Posterior vena cava (tissue), 2 donors: ENCODE measurements at regions not wholly inside any gene's neighbourhood (a gene's known extent, or its start where the extent isn't known, plus 50 kb on each side); places are given as distances from the start of the nearest gene placed in this dataset.
"Not testable (repeated sequence)": the region's sequence is repeated elsewhere in the genome, so short reads cannot be mapped to it uniquely, and the experiment has no call there.

Experiments used
- DNase-seq: peaks from one replicate; pipeline ENCODE4 v3.0.0-alpha.2; 2020; ENCODE audit warnings: low spot score
- intact Hi-C, 2 donors: fragments of 100-400 bp; cut with DNase I; formaldehyde crosslinking; loops; one replicate each; pipeline versions ENCODE4 v1.14.1 to v1.14.2; 2022 to 2023
- donor health status: DM: yes; HTN: yes; CAD: no.
- donor health status: DM: yes; HTN: yes; CAD: no.

DNA sequence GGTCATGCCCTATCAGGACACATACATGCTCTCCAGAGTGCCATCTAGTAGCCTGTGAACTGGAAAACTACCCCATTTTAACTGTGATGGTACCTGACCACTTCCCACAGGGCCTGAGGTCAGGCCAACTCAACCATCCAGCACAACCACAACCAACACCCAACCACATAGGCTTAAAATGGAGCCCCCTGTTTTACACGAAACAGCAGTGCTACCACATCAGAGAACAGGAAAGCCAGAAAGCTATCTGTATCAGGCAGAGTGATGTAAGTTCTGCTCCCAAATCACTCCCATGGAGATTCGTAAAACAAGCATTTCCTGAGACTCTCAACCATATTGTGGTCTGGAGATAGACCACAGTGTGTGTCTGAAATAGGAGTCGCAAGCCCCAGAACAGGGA is 1017.3 kb upstream of the EPHA6 start:
- intact Hi-C loops: no loop called here
- DNase-seq: no peak

DNA sequence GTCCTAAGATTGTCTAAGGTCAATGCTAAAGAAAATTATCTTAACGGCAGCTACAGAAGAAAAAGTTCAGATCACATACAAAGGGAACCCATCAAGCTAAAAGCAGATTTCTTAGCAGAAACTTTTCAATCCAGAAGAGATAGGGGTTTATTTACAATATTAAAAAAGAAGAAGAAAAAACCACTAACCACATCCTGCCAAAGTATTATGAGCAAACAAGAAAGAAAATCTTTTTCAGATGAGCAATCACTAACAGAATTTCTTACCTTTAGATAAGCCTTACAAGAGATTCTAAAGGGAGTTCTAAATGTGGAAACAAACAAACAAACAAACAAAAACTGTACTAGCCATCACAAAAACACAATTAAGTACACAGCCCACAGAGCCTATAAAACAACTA is 1015.8 kb upstream of the EPHA6 start:
- intact Hi-C loops: no loop called here
- no peak for DNase-seq

DNA sequence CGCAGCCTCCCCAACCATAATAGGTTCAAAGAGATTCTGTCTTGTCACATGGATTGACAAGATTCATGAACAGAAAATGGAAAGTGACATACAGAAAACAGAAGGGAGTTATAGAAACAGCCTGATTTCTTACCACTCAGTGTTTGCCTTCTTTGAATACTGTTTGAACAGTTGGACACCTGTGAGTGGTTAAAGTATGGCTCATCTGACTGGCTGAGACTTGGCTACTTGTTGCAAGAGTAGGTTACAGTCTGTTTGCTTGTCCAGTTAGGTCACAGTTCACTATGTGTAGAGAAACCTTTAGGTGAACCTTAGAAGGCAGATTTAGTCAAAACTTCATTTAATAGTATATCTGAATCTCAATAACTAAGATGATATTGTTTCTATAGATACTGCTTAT is 1003.9 kb upstream of the EPHA6 start:
- DNase-seq: no peak
- intact Hi-C loops: no loop called here

DNA sequence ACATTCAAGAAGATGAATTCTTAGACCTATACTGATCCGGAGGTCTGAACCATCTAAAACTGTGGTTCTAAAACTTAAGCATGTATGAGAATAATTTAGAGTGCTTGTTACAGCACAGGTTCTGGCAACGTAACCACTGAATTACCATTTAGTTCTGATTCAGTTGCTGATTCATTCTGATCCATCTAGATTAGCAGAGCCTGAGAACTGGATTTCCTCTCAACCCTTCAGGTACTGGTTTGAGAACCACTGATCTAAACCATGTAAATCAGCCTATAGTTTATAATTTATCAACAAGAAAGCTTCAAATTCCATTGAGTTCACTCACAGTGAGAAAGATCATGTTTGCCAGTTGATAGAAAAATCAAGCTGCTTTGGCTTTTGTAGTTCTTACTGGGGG is 1001.1 kb upstream of the EPHA6 start:
- DNase-seq: no peak
- intact Hi-C loops: no loop called here

DNA sequence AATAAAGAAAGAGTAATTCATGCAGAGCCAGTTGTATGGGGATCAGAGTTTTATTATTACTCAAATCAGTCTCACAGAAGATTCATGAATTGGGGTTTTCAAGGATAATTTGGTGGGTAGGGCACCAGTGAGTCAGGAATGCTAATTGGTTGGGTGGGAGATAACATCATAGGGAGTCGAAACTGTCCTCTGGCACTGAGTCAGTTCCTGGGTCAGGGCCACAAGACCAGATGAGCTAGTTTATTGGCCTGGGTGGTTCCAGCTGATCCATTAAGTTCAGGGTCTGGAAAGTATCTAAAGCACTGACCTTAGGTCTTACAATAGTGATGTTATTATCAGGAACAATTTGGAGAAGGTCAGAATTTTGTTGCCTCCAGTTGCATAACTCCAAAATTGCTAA is 998.6 kb upstream of the EPHA6 start:
- DNase-seq: no peak
- intact Hi-C loops: no loop called here

DNA sequence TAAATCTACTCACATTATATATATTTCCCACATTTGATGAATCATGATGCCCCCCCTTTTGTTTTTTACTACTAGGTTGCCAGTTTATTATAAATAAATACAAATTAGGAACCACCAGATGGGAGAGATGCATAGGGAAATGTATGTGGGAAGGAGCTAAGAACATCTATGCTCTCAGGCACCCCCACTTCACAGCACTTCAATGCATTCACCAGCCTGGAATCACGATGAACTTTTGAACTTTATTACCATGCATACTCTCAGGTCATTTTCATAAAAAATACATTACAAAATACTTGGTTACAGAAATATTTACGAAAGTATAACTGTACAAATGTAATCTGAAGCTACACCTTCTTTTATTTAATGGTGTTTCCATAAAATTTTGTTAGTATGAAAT is 988.0 kb upstream of the EPHA6 start:
- DNase-seq: no peak
- intact Hi-C loops: no loop called here

DNA sequence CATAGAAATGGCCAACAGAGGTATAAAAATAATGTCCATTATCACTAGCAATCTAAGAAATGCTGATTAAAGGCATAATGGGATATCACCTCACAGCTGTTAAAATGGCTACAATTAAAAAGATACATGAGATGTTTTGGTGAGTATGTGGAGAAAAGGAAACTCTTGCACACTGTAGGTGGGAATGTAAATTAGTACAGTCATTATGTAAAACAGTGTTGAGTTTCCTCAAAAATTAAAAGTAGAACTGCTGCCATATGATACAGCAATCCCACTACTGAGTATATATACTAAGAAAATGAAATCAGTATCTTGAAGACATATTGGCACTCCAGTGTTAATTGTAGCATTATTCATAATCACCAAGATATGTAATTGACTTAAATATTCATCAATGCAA is 982.2 kb upstream of the EPHA6 start:
- DNase-seq: no peak
- intact Hi-C loops: no loop called here

DNA sequence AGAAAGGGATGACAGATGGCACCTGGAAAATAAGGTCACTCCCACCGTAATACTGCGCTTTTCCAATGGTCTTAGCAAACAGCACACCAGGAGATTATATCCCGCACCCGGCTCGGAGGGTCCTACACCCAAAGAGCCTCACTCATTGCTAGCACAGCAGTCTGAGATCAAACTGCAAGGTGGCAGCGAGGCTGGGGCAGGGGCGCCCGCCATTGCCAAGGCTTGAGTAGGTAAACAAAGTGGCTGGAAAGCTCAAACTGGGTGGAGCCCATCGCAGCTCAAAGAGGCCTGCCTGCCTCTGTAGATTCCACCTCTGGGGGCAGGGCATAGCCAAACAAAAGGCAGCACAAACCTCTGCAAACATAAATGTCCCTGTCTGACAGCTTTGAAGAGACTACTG is 953.8 kb upstream of the EPHA6 start:
- intact Hi-C loops: not testable (repeated sequence)
- DNase-seq: peak; percentile 50

DNA sequence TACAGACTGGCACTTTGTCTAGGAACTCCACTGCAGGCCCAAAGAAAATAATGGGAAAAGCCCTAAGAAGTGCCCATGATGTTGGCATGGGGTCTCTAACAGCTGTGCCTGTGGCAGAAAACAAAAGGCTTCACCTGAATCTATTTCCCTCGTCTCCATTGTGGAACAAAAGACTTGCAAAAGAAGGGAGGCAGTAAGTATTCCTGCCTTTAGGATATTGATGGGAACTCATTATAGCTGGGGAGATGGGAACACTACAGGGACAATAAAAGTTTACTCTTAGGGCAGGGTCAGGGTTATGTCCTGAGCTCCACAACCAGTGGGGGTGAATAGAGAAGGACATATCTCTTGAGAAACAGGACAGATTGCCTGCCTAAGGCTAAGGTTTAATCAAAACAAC is 930.6 kb upstream of the EPHA6 start:
- DNase-seq: no peak
- intact Hi-C loops: no loop called here

DNA sequence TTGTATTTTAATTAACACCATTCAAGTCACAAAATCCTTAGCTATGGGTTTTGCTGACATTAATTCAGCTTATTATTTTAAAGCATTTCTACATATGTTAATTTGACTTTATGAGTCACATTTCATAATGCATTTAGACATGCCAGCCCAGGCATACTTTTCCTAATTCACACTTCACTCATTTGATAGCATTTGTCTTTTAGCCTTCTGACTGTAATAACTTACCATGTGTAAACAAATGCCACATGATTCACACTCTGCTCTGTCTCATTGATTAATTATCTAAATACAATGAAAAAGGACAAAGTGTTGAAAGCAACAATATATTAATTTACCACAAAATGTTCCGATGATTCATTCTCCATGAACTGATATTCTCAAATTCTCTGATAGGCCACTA is 927.8 kb upstream of the EPHA6 start:
- intact Hi-C loops: no loop called here
- DNase-seq: no peak

DNA sequence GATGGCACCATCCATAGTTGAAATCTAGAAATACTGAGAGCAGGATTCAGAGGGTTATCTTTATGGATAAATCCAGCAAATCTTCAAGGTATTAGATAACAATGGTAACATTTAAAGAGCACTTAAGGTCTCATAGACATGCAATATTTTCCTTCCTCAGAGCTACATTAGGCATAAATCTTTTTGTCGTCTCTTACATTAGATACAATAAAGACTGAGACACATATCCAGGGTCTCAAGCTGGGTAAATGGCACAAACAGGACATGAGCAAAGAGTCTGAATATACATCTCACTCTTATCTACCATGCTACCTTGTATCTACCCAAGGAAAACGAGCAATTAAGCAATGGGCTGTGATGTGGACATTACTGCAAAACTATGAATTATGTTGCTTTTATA is 927.3 kb upstream of the EPHA6 start:
- intact Hi-C loops: no loop called here
- no peak for DNase-seq

DNA sequence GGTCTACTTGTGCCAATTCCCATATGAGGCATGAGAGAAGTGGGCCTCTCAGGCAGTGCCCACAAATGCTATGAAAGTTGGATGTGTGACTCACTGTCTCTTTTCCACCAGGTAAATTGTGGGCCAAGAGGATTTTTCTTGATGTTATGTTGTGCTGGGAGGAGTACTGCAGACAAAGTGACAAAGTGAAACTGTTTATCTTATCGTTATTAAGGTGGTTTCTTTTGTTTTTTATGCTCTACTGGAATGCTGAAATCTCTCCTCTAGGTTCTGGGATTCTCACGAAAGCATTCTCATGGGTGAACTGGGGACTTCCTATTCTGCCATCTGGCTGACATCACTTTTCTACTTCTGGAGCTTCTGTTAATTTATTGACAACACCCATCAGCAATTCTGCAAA is 919.6 kb upstream of the EPHA6 start:
- intact Hi-C loops: no loop called here
- no peak for DNase-seq

DNA sequence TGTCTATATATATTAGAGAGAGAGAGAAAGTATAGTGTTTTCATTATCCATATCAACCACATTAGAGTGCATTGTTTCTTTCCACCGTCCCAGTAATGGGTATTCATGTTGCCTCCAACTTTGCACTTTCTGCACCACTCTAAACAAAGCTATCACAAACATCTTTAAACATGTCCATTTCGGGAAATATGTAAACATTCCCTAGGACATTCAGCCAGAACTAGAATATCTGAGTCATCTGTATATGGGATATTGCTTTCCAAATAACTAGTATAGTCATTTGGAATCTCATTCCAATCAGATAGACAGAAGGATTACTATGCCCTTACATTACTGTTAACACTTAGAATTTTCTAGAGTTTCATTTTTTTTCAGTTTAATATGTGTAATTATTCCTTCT is 914.9 kb upstream of the EPHA6 start:
- intact Hi-C loops: no loop called here
- DNase-seq: no peak

DNA sequence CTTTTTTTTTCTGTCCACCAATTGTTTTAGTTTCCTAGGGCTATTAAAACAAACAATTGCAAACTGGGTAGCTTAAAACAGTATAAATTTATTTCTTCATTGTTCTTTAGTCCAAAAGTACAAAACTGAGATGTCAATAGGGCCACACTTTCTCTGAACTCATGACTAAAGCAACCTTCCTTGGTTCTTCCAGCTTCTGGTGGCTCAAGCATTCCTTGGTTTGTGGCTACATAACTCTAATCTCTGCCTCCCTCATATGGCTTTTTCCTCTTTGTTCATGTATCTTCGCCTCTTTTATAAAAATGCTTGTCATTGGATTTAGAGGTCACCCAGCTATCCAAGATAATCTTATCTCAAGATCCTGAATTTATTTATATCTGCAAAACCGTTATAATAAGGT is 914.5 kb upstream of the EPHA6 start:
- DNase-seq: no peak
- intact Hi-C loops: loop anchor here in 1 of 2 donors (10.0 kb wide), 1 partner anchor 785 kb away; no protein-coding TSS in a partner anchor

DNA sequence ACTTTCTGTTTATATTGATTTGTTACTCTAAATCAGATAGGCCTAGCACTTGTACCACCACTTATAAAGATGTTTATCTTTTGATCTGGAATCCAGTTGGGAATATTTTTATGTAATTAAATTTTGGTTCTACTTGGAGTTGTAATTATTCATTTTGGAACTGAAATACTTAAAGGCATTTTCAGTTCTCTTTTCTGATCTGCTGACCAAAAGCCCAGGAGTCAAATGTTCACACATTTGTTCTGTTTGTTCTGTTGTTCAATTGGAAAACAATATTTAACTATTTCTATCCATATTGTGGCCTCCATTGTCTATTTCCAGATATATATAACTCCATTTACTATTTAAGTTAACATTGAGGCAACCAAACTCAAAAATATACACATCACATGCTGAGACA is 912.4 kb upstream of the EPHA6 start:
- intact Hi-C loops: loop anchor here in 1 of 2 donors (10.0 kb wide), 1 partner anchor 787 kb away; no protein-coding TSS in a partner anchor
- DNase-seq: no peak

DNA sequence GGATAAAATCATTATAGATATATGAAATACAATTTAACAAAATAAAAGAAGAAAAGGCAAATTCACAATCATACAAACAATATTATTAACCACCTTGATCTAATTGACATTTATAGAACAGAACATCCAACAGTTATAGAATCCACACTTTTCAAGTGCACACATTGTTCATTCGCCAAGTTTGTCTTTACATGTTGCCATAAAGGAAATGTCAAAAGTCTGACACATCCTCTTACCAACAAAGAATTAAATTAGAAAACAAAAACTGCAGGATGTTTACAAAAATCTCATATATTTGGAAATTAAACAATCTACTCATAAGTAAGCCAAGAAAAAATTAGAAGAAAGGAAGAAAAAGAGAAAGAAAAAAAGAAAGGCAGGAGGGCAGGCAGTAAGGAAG is 909.2 kb upstream of the EPHA6 start:
- DNase-seq: no peak
- intact Hi-C loops: loop anchor here in 1 of 2 donors (10.0 kb wide), 1 partner anchor 790 kb away; no protein-coding TSS in a partner anchor

DNA sequence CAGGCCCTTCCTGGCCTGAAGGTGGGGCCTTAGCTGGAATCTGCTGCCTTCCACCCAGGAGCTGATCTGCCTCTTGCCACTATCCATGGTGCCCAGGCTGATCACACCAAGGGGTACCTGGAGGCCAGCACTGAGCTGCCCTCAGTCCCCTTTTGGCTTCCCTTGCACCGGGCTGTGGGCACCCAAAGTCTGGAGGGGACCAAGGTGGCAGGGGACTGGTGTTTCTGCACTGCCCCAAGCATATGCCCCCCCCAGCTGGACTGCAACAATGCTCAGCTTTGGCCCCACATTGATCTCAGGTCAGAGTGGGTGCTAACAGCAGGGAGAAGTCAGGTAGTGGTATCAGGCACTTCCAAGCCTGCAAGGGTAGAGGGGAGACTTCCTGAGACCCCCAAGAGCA is 902.6 kb upstream of the EPHA6 start:
- intact Hi-C loops: loop anchor here in 1 of 2 donors (5.0 kb wide), 1 partner anchor 689 kb away; no protein-coding TSS in a partner anchor

DNA sequence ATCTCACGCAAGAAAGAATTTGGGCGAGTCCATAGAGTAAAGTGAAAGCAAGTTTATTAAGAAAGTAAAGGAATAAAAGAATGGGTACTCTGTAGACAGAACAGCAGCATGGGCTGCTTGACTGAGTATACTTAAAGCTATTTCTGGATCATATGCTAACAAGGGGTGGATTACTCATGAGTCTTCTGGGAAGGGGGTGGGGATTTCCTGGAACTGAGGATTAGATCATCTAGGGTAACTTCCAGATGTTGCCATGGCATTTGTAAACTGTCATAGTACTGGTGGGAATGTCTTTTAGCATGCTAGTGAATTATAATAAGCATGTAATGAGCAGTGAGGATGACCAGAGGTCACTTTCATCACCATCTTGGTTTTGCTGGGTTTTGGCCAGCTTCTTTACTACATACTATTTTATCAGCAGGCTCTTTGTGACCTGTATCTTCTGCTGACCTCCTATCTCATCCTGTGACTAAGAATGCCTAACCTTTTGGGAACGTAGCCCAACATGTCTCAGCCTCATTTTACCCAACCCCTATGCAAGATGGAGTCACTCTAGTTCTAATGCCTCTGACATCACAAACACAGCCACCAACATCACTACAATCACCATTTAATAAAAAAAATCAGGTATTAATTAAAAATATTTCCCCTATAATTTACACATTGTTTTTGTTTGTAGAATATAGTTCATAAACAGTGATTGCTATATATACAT is 890.7 kb upstream of the EPHA6 start:
- DNase-seq: no peak
- intact Hi-C loops: loop anchor here in 1 of 2 donors (10.0 kb wide), 1 partner anchor 969 kb away; no protein-coding TSS in a partner anchor

More for the DNA sequence above, 902.6 kb upstream of the EPHA6 start:
- peak; percentile 48 for DNase-seq

DNA sequence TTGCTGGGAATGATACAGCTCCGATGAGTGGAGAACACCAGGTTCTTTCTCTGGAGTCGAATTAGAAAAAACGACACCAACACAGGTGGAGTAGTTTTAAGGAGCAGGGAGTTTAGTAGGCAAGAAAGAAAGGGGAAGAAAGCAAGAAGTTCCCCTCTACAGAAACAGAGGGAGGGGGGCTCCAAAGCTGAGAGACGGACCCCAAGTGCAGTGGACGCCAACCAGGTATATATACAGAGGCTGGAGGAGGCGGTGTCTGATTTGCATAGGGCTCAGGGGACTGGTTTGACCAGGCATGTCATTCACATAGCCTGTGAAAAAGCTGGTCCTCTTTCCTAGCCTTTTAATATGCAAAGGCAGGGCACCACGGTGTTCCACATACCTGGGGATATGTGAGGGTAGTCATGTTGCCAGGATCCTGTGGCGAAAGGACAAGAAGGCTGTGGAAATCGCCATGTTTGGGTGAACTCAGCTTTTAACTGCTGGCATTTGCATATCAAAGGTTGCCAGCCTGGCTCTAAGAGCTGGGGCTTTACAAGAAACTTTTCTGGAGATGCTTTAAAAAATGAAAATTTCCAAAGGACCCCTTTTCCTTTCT is 887.4 kb upstream of the EPHA6 start:
- intact Hi-C loops: loop anchor here in 1 of 2 donors (10.0 kb wide), 1 partner anchor 972 kb away; no protein-coding TSS in a partner anchor
- no peak for DNase-seq

DNA sequence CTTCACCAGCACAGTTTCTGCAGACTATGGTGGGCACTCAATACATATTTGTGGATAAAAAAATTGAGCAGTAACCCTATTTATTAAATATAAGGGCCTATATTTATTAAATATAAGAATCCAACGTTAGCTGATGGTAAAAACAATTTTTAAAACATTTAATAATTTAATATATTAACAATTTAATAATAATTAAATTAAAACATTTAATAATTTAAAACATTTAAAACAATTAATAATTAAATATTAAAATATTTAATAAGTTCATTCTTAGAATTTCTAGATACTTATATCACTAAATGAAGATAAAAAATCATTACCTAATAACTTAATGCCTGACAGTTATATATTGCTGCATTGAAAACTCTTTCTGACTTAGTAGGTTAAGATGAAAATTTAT is 880.2 kb upstream of the EPHA6 start:
- intact Hi-C loops: no loop called here
- no peak for DNase-seq

DNA sequence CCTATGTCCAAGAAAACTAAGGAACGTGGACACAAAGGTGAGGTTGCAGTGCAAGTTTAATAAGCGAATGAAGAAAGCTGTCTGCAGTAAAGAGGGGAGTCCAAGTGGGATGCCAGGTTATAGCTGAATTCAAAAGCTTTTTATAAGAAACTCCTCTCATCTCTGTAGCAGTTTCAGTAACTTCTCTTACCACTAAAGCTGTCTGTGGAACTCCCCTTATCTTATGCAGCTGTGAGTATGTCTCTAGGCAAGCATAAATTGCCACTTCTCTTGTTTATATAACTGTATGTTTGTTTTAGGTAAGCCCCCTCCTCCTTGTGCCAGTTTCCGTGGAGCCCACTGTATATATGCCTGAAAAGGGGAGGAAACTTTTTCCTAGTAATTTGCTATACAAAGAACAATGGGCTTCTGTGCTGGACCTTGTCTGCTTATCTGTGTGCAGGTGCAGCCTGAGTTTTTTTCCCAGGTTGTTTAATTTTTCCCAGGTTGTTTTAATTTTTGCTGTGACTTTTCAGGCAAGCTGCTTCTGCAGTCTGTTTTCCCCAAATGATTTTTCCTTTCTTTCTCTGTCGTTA is 875.1 kb upstream of the EPHA6 start:
- DNase-seq: no peak
- intact Hi-C loops: no loop called here
